ENCODE measurements at regions not wholly inside any gene's neighbourhood (a gene's known extent, or its start where the extent isn't known, plus 50 kb on each side); places are given as distances from the start of the nearest gene placed in this dataset.
A peak's percentile ranks its signal among the peaks of the same experiment; 100 is the strongest.

GRCh38 chr3:13205567-13206143 is 132.4 kb upstream of the IQSEC1 start:
- no peaks in the 10 kb centered on the region for H3K4me1 ChIP-seq
- no peak for DNase-seq
- no peaks in the 10 kb centered on the region for H3K9me3 ChIP-seq
- H3K4me3 ChIP-seq (ENCODE audit: low read depth, low read length) = no peak overlapping the region
- no peak for TF ChIP-seq CTCF (IDR thresholded peaks at IDR 0.05; ENCODE audit: low read depth, low read length)
- no peaks in the 10 kb centered on the region for H3K27me3 ChIP-seq
- no peaks in the 10 kb centered on the region for H3K36me3 ChIP-seq

GRCh38 chr3:13204177-13204581 is 130.9 kb upstream of the IQSEC1 start:
- Histone ChIP-seq H3K4me3 (ENCODE audit: low read depth, low read length) (no peak overlapping the region), H3K4me1 (no peaks in the 10 kb centered on the region), H3K36me3 (no peaks in the 10 kb centered on the region), H3K27me3 (no peaks in the 10 kb centered on the region), H3K9me3 (no peaks in the 10 kb centered on the region)
- no peak for TF ChIP-seq CTCF (IDR thresholded peaks at IDR 0.05; ENCODE audit: low read depth, low read length)
- no peak for DNase-seq

GRCh38 chr3:13203398-13204176 is 130.4 kb upstream of the IQSEC1 start:
- H3K4me1 ChIP-seq = no peaks in the 10 kb centered on the region
- no peak overlapping the region for H3K4me3 ChIP-seq (ENCODE audit: low read depth, low read length)
- H3K36me3 ChIP-seq = no peaks in the 10 kb centered on the region
- no peaks in the 10 kb centered on the region for H3K27me3 ChIP-seq
- DNase-seq = no peak
- no peak for TF ChIP-seq CTCF (IDR thresholded peaks at IDR 0.05; ENCODE audit: low read depth, low read length)
- H3K9me3 ChIP-seq = no peaks in the 10 kb centered on the region

- no peak for TF ChIP-seq CTCF (IDR thresholded peaks at IDR 0.05; ENCODE audit: low read depth, low read length)
- no peaks in the 10 kb centered on the region for H3K36me3 ChIP-seq
- H3K9me3 ChIP-seq = no peaks in the 10 kb centered on the region
- no peak overlapping the region for H3K4me3 ChIP-seq (ENCODE audit: low read depth, low read length)
- no peaks in the 10 kb centered on the region for H3K4me1 ChIP-seq
- no peak for DNase-seq
- H3K27me3 ChIP-seq = no peaks in the 10 kb centered on the region
These were observed 129.6 kb upstream of the IQSEC1 start for GRCh38 chr3:13202744-13203397.

GRCh38 chr3:13201851-13202250 is 128.6 kb upstream of the IQSEC1 start:
- no peaks in the 10 kb centered on the region for H3K27me3 ChIP-seq
- no peaks in the 10 kb centered on the region for H3K36me3 ChIP-seq
- H3K4me3 ChIP-seq (ENCODE audit: low read depth, low read length) = no peak overlapping the region
- no peaks in the 10 kb centered on the region for H3K4me1 ChIP-seq
- no peaks in the 10 kb centered on the region for H3K9me3 ChIP-seq
- DNase-seq = no peak
- TF ChIP-seq CTCF (IDR thresholded peaks at IDR 0.05; ENCODE audit: low read depth, low read length) = no peak

GRCh38 chr3:13200946-13201345 is 127.7 kb upstream of the IQSEC1 start:
- Histone ChIP-seq H3K27me3 (no peaks in the 10 kb centered on the region), H3K4me1 (no peaks in the 10 kb centered on the region), H3K4me3 (ENCODE audit: low read depth, low read length) (no peak overlapping the region), H3K9me3 (no peaks in the 10 kb centered on the region), H3K36me3 (no peaks in the 10 kb centered on the region)
- peak; percentile 21 for DNase-seq
- peak; percentile 38 for TF ChIP-seq CTCF (IDR thresholded peaks at IDR 0.05; ENCODE audit: low read depth, low read length)
